ENCODE measurements at regions not wholly inside any gene's neighbourhood (a gene's known extent, or its start where the extent isn't known, plus 50 kb on each side); places are given as distances from the start of the nearest gene placed in this dataset.

DNA sequence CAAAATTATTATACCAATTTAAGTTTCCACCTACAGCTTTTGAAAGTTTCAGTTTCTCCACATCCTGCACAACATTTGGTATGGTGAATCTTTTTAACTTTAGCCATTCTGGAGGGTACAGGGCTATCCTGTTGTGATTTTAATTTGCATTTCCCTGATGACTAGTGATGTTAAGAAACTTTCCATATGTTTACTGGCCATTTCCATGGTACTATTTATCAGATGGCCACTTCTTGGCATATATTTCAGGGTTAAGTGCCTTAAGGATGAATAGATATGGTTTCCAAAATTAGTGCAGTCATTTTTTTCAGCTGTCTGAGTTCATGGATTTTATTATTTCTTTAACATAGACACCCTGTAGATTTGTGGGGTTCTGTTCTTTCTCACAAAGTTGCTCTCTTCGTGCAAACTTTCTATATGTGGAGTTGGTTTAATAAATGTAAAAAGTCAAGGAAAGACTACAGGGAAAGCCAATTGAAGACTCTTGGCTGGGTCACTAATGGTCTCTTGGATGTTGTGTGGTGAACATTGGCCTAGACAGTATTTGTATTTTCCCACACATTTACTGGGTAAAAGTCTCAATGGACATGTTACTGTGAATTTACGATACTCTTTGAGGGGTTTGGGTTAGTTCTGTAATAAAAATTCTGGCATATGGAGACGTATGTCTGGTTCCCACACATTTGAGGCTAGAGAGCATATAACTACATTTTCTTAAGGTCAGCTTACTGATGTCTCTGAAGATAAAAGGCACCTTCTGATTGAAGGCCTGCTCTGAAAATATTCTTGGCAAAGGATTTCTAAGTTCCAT is 147.5 kb upstream of the PDZRN3 start:
- 79 to 84% methylated on average over 3 of the region's 3 CpGs for WGBS, 2 donors
- Histone ChIP-seq H3K4me1 (ENCODE audit: control insufficient read depth in 2 of 2, insufficient read depth in 2 of 2, low read length in 1 of 2) (no peaks in the 10 kb centered on the region), H3K4me3 (ENCODE audit: low read depth in 1 of 2, low read length in 2 of 2) (no peak overlapping the region), H3K27ac (ENCODE audit: low read depth in 2 of 2, low read length in 1 of 2) (no peak overlapping the region), H3K27me3 (ENCODE audit: control insufficient read depth in 1 of 2, insufficient read depth in 2 of 2, low read length in 2 of 2) (no peaks in the 10 kb centered on the region), H3K36me3 (ENCODE audit: control insufficient read depth in 2 of 2, insufficient read depth in 2 of 2, low read length in 1 of 2) (no peaks in the 10 kb centered on the region), H3K9me3 (ENCODE audit: control insufficient read depth in 2 of 2, insufficient read depth in 1 of 2, low read depth in 1 of 2, low read length in 1 of 2) (no peaks in the 10 kb centered on the region)

DNA sequence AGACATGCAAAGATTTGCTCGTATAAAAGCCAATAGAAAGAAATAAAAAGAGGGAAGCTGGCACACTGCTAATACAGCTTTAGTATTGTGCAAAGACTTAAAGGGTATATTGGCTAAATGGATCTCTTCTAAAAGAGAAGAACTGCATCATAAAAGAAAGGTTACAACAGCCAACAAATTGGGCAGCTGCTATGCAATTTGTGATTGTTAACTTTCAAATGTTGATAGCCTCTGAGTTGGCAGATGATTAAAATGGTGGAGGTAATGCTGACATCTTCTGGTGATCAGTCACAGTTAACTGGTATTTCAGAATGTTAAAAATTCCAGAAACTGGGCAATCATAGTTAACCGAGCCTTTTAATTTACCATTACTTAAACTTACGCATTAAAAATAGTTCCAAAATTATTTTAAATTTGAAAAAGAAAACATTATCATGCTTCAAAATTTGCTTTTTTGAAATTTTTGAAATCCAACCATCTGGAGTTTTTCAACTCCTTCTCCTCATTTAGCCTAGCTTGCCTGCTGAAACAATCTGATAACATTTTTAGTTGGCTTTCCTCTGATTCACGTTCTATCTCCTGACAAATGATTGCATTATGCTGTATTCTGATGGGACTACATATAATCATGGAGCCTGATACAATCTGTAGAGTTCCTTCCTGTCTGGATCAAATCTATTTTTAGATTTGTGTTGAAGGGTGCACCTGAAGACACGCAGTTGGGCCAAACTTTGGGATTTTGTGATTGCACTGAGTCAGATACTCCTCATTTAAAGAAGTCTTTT is 144.0 kb upstream of the PDZRN3 start:
- Histone ChIP-seq H3K9me3 (ENCODE audit: control insufficient read depth in 2 of 2, insufficient read depth in 1 of 2, low read depth in 1 of 2, low read length in 1 of 2) (no peaks in the 10 kb centered on the region), H3K4me3 (ENCODE audit: low read depth in 1 of 2, low read length in 2 of 2) (no peak overlapping the region), H3K27me3 (ENCODE audit: control insufficient read depth in 1 of 2, insufficient read depth in 2 of 2, low read length in 2 of 2) (no peaks in the 10 kb centered on the region), H3K4me1 (ENCODE audit: control insufficient read depth in 2 of 2, insufficient read depth in 2 of 2, low read length in 1 of 2) (no peaks in the 10 kb centered on the region), H3K36me3 (ENCODE audit: control insufficient read depth in 2 of 2, insufficient read depth in 2 of 2, low read length in 1 of 2) (no peaks in the 10 kb centered on the region), H3K27ac (ENCODE audit: low read depth in 2 of 2, low read length in 1 of 2) (no peak overlapping the region)
- 75 to 78% methylated on average over 5 of the region's 5 CpGs for WGBS, 2 donors

DNA sequence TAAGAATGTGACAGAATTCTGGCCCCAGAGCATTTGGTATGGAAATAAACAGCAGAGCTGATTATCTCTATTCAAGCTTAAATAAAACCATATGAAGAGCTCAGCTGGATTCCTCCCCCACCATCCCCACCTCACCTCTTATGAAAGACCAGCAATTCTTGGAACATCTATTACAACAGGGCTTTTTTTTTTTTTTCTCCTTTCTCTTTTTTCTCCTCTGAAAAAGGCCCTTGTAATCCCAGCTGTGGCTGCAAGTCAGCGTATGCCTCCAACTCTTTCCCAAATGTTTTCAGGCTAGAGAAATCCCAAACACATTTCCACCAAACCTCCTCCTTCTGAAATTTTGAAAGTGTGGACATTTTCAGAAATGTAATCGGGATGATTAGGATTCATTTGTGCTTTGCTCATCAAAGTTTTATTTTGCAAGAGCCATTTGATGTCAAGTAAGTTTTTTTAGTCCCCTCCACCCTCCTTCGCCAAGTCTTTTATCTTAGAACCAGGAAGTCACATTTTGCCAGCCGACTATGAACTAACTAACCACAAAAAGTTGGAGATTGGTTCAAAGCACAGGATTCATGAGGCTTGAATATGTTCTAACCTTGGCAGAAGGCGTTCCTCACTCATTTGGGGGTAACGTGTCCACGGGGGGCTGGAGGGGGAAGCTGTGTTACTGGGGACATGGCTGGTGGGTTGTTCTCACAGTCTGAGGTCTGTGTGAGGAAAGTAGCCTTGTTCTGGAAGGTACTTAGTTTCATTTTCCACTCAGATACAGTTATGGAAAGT is 142.0 kb upstream of the PDZRN3 start:
- WGBS, 2 donors: 24 to 36% methylated on average over 7 of the region's 7 CpGs
- no peaks in the 10 kb centered on the region for H3K27me3 ChIP-seq (ENCODE audit: control insufficient read depth in 1 of 2, insufficient read depth in 2 of 2, low read length in 2 of 2)
- no peaks in the 10 kb centered on the region for H3K9me3 ChIP-seq (ENCODE audit: control insufficient read depth in 2 of 2, insufficient read depth in 1 of 2, low read depth in 1 of 2, low read length in 1 of 2)
- H3K4me3 ChIP-seq (ENCODE audit: low read depth in 1 of 2, low read length in 2 of 2): no peak overlapping the region
- peak overlapping the region; percentile 67 to 88 for H3K27ac ChIP-seq (ENCODE audit: low read depth in 2 of 2, low read length in 1 of 2)
- no peaks in the 10 kb centered on the region for H3K36me3 ChIP-seq (ENCODE audit: control insufficient read depth in 2 of 2, insufficient read depth in 2 of 2, low read length in 1 of 2)
- no peaks in the 10 kb centered on the region for H3K4me1 ChIP-seq (ENCODE audit: control insufficient read depth in 2 of 2, insufficient read depth in 2 of 2, low read length in 1 of 2)

DNA sequence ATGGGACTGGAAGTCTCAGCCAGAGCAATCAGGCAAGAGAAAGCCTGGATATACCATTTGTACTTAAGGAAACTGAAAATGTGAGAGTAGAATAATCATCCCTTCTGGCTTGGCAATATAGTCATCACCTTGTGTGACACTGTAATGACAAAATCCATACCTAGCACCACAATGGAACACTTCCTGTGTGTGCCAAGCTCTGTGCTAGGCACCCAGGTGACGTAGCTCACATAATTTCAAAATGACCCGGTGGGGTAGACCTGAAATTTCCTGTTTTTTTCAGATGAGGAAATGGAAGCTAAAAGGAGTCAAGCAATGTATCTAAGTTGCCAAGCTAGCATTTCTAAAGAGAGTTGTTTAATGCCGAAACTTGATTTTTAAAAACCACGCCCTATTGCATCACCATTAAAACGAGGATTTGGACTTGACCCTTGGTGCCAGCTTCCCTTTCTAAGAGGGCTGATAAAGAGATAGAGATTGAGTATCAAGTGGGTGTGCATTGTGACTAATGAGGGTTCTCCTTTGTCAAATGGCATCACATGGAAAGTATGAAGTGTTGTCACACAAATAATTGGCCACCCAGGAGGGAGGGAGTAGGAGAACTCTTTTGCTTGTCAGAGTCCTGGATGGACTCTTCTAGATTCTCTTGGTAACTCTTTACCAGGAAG is 141.3 kb upstream of the PDZRN3 start:
- Histone ChIP-seq H3K4me3 (ENCODE audit: low read depth in 1 of 2, low read length in 2 of 2) (no peak overlapping the region), H3K36me3 (ENCODE audit: control insufficient read depth in 2 of 2, insufficient read depth in 2 of 2, low read length in 1 of 2) (no peaks in the 10 kb centered on the region), H3K27ac (ENCODE audit: low read depth in 2 of 2, low read length in 1 of 2) (peak overlapping the region; percentile 62 to 67), H3K9me3 (ENCODE audit: control insufficient read depth in 2 of 2, insufficient read depth in 1 of 2, low read depth in 1 of 2, low read length in 1 of 2) (no peaks in the 10 kb centered on the region), H3K27me3 (ENCODE audit: control insufficient read depth in 1 of 2, insufficient read depth in 2 of 2, low read length in 2 of 2) (no peaks in the 10 kb centered on the region), H3K4me1 (ENCODE audit: control insufficient read depth in 2 of 2, insufficient read depth in 2 of 2, low read length in 1 of 2) (no peaks in the 10 kb centered on the region)
- 44 to 59% methylated on average over 5 of the region's 5 CpGs for WGBS, 2 donors

DNA sequence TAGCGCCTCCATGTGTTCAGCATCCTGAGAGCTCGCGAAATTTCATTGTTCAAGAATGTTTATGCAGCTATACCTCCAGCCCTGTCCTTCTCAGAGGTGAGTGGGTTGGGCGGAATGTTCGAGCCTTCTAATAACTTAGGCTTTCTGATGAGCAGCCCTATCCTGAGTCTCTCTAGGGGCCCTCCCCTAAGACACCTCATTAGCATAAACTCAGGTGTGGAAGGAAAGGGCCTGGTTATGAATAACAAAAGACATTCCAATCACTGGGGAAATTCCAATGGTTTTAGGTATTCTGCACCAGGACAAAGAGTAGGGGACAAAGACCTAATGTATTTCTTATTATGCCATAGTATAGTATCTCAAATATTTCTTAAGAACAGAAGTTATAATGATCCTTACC is 138.1 kb upstream of the PDZRN3 start:
- no peaks in the 10 kb centered on the region for H3K4me1 ChIP-seq (ENCODE audit: control insufficient read depth in 2 of 2, insufficient read depth in 2 of 2, low read length in 1 of 2)
- no peaks in the 10 kb centered on the region for H3K27me3 ChIP-seq (ENCODE audit: control insufficient read depth in 1 of 2, insufficient read depth in 2 of 2, low read length in 2 of 2)
- H3K9me3 ChIP-seq (ENCODE audit: control insufficient read depth in 2 of 2, insufficient read depth in 1 of 2, low read depth in 1 of 2, low read length in 1 of 2): no peaks in the 10 kb centered on the region
- no peak overlapping the region for H3K4me3 ChIP-seq (ENCODE audit: low read depth in 1 of 2, low read length in 2 of 2)
- no peak overlapping the region for H3K27ac ChIP-seq (ENCODE audit: low read depth in 2 of 2, low read length in 1 of 2)
- no peaks in the 10 kb centered on the region for H3K36me3 ChIP-seq (ENCODE audit: control insufficient read depth in 2 of 2, insufficient read depth in 2 of 2, low read length in 1 of 2)
- WGBS, 2 donors: 90 to 91% methylated on average over 5 of the region's 5 CpGs

DNA sequence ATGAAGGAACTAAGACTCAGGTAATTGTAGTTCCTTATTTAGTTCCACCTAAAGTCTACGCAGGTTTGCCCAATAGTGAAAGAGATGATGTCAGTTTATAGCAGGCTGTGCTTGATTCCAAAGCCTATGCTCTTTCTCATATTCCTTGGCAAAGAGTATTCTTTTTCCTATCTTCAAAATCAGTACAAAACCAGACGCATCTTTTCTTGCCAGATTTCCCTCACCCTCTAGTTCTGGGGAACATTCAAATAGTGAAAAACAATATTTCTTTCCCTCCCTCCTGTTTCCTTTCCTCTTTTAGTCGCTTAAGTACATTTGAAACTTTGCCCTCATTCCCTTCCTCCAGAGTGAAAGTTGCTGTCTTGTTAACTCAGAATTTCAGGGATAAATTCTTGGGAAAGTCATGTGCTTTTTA is 134.6 kb upstream of the PDZRN3 start:
- H3K4me1 ChIP-seq (ENCODE audit: control insufficient read depth in 2 of 2, insufficient read depth in 2 of 2, low read length in 1 of 2): no peaks in the 10 kb centered on the region
- WGBS, 2 donors: 64 to 67% methylated on average over 3 of the region's 3 CpGs
- H3K27ac ChIP-seq (ENCODE audit: low read depth in 2 of 2, low read length in 1 of 2): no peak overlapping the region
- no peaks in the 10 kb centered on the region for H3K36me3 ChIP-seq (ENCODE audit: control insufficient read depth in 2 of 2, insufficient read depth in 2 of 2, low read length in 1 of 2)
- H3K9me3 ChIP-seq (ENCODE audit: control insufficient read depth in 2 of 2, insufficient read depth in 1 of 2, low read depth in 1 of 2, low read length in 1 of 2): no peaks in the 10 kb centered on the region
- H3K4me3 ChIP-seq (ENCODE audit: low read depth in 1 of 2, low read length in 2 of 2): no peak overlapping the region
- no peaks in the 10 kb centered on the region for H3K27me3 ChIP-seq (ENCODE audit: control insufficient read depth in 1 of 2, insufficient read depth in 2 of 2, low read length in 2 of 2)

DNA sequence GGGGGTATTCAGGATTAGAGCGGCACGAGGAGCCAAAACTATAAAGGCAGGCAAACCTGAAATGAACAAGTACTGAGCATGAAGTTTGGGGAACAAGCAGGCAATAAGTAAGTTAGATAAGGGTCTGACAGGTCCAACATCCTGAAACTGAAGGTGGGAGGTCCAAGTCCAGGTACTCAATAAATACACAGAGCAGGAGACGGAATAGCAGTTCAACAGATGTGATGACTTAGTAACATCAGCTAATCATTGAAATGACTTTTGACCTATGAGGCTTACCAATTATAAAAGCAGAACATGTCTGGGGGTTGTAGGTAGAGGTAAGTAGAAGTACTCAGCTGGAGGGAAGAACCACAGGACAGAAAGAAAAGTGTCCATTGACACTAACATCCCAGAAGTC is 132.8 kb upstream of the PDZRN3 start:
- H3K9me3 ChIP-seq (ENCODE audit: control insufficient read depth in 2 of 2, insufficient read depth in 1 of 2, low read depth in 1 of 2, low read length in 1 of 2): no peaks in the 10 kb centered on the region
- H3K4me3 ChIP-seq (ENCODE audit: low read depth in 1 of 2, low read length in 2 of 2): no peak overlapping the region
- no peaks in the 10 kb centered on the region for H3K27me3 ChIP-seq (ENCODE audit: control insufficient read depth in 1 of 2, insufficient read depth in 2 of 2, low read length in 2 of 2)
- no peak overlapping the region for H3K27ac ChIP-seq (ENCODE audit: low read depth in 2 of 2, low read length in 1 of 2)
- 79 to 94% methylated on average over 3 of the region's 3 CpGs for WGBS, 2 donors
- no peaks in the 10 kb centered on the region for H3K4me1 ChIP-seq (ENCODE audit: control insufficient read depth in 2 of 2, insufficient read depth in 2 of 2, low read length in 1 of 2)
- H3K36me3 ChIP-seq (ENCODE audit: control insufficient read depth in 2 of 2, insufficient read depth in 2 of 2, low read length in 1 of 2): no peaks in the 10 kb centered on the region

DNA sequence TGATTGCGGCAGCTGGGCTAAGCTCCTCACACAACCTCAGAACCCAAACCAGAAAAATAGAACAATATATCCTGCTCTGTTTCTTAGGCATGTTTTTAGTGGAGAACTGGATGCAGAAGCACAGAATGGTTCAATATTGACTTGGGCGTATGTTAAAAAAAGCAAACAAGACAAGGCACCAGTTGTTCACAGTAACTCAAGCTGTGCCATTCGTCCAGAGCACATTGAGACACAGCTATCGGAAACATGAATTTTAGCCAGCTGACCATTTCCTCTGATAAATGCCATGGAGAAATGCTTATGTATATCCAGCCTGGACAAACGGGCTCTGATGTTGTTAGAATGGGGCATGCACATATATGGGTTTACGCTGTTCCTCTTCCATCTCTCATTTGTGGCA is 129.2 kb upstream of the PDZRN3 start:
- no peaks in the 10 kb centered on the region for H3K9me3 ChIP-seq (ENCODE audit: control insufficient read depth in 2 of 2, insufficient read depth in 1 of 2, low read depth in 1 of 2, low read length in 1 of 2)
- 83 to 88% methylated on average over 6 of the region's 6 CpGs for WGBS, 2 donors
- no peak overlapping the region for H3K4me3 ChIP-seq (ENCODE audit: low read depth in 1 of 2, low read length in 2 of 2)
- no peaks in the 10 kb centered on the region for H3K27me3 ChIP-seq (ENCODE audit: control insufficient read depth in 1 of 2, insufficient read depth in 2 of 2, low read length in 2 of 2)
- H3K27ac ChIP-seq (ENCODE audit: low read depth in 2 of 2, low read length in 1 of 2): no peak overlapping the region
- H3K36me3 ChIP-seq (ENCODE audit: control insufficient read depth in 2 of 2, insufficient read depth in 2 of 2, low read length in 1 of 2): no peaks in the 10 kb centered on the region
- H3K4me1 ChIP-seq (ENCODE audit: control insufficient read depth in 2 of 2, insufficient read depth in 2 of 2, low read length in 1 of 2): no peaks in the 10 kb centered on the region

DNA sequence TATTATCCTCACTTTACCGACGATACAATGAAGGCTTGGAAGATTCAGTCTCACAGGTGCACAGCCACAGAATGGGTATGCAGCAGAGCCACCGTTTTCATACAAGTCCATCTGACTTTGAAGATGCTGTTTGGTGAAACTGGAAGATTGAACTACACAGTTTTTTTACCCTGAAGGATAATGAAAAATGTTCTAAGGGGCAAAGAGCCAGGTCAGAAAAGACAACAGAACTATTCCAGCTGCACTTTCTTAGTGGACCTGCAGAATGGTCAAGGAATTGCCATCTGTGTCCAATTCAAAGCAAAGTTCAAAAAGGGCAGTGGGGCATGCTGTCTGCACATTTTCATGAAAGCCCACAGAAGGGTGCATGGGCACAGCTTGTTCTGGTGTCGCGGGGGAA is 127.6 kb upstream of the PDZRN3 start:
- H3K36me3 ChIP-seq (ENCODE audit: control insufficient read depth in 2 of 2, insufficient read depth in 2 of 2, low read length in 1 of 2): no peaks in the 10 kb centered on the region
- 73 to 77% methylated on average over 5 of the region's 5 CpGs for WGBS, 2 donors
- no peaks in the 10 kb centered on the region for H3K9me3 ChIP-seq (ENCODE audit: control insufficient read depth in 2 of 2, insufficient read depth in 1 of 2, low read depth in 1 of 2, low read length in 1 of 2)
- H3K27me3 ChIP-seq (ENCODE audit: control insufficient read depth in 1 of 2, insufficient read depth in 2 of 2, low read length in 2 of 2): no peaks in the 10 kb centered on the region
- H3K27ac ChIP-seq (ENCODE audit: low read depth in 2 of 2, low read length in 1 of 2): no peak overlapping the region
- no peak overlapping the region for H3K4me3 ChIP-seq (ENCODE audit: low read depth in 1 of 2, low read length in 2 of 2)
- no peaks in the 10 kb centered on the region for H3K4me1 ChIP-seq (ENCODE audit: control insufficient read depth in 2 of 2, insufficient read depth in 2 of 2, low read length in 1 of 2)
